ENCODE measurements at regions not wholly inside any gene's neighbourhood (a gene's known extent, or its start where the extent isn't known, plus 50 kb on each side); places are given as distances from the start of the nearest gene placed in this dataset.

- TF ChIP-seq CTCF (IDR thresholded peaks at IDR 0.05; ENCODE audit: control insufficient read depth, insufficient read depth, low read depth, low read length, missing control alignments) = no peak
These were observed 638.4 kb downstream of the MAFB start for GRCh38 chr20:40050596-40050995.

GRCh38 chr20:40049854-40050253, 639.2 kb downstream of the MAFB start:
- TF ChIP-seq CTCF (IDR thresholded peaks at IDR 0.05; ENCODE audit: control insufficient read depth, insufficient read depth, low read depth, low read length, missing control alignments) = no peak
- no peak overlapping the region for H3K4me3 ChIP-seq (ENCODE audit: control insufficient read depth, low read depth, low read length)
- no peak for DNase-seq (ENCODE audit: low read depth)

More at GRCh38 chr20:40050596-40050995, 638.4 kb downstream of the MAFB start:
- DNase-seq (ENCODE audit: low read depth) = no peak
- no peak overlapping the region for H3K4me3 ChIP-seq (ENCODE audit: control insufficient read depth, low read depth, low read length)

DNA sequence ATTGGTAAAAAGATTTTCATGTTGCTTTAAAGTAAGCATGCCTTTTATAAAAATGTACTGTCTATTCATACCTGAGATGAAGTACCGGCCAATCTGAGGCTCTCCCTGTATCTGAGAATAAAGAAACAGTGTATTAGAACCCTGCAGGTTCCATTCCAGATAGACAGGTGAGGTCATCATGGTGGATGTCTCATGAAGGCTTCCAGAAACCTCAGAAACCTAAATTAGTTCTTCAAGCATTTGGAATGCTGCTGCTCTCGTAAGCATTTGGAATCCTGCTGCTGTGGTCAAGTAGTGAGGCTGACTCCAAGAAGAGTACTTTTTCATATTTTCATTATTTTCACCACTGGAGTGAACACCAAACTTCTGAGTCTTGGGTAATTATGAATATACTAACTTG, 642.3 kb downstream of the MAFB start:
- no peak overlapping the region for H3K4me3 ChIP-seq (ENCODE audit: control insufficient read depth, low read depth, low read length)
- TF ChIP-seq CTCF (IDR thresholded peaks at IDR 0.05; ENCODE audit: control insufficient read depth, insufficient read depth, low read depth, low read length, missing control alignments) = no peak
- no peak for DNase-seq (ENCODE audit: low read depth)

- TF ChIP-seq CTCF (IDR thresholded peaks at IDR 0.05; ENCODE audit: control insufficient read depth, insufficient read depth, low read depth, low read length, missing control alignments) = no peak
- H3K4me3 ChIP-seq (ENCODE audit: control insufficient read depth, low read depth, low read length) = no peak overlapping the region
- no peak for DNase-seq (ENCODE audit: low read depth)
These were observed 651.5 kb downstream of the MAFB start for GRCh38 chr20:40037511-40037910.

DNA sequence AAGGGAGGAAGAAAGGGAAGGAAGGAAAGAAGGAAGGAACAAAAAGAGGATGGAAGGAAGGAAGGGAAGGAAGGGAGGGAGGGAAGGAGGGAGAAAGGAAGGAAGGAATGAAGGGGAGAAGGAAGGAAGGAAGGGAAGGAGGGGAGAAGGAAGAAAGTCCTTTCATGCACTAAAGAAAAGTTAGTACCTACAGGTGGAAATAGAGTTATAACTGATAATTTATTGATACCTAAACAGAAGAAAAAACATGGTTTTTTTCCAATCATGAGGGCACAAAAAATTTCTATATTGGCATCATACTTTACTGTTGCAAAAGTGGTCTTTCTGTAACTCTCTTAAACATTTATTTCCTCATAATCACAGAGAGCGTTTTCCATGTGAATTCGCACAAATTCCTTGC, 659.4 kb downstream of the MAFB start:
- H3K4me3 ChIP-seq (ENCODE audit: control insufficient read depth, low read depth, low read length) = no peak overlapping the region
- DNase-seq (ENCODE audit: low read depth) = no peak
- TF ChIP-seq CTCF (IDR thresholded peaks at IDR 0.05; ENCODE audit: control insufficient read depth, insufficient read depth, low read depth, low read length, missing control alignments) = no peak

DNA sequence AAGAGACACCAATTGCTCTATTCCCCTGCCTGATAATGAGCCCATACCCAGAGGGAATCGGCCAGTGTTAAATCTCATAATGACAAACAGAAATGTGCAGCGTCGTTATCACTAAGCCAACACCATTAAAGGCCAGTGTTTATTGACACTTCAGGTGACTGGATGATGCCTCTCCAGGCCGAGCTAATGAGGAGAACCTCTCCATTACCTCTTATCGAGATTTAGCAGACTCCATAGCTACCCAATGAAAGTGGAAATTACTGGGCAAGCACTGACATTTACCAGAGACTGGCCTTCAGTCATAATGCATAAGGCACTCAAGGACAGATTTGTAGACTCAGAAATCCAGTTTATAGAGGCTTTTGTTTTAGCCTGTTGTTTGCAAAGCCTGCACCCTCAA, 669.5 kb downstream of the MAFB start:
- no peak for DNase-seq (ENCODE audit: low read depth)
- TF ChIP-seq CTCF (IDR thresholded peaks at IDR 0.05; ENCODE audit: control insufficient read depth, insufficient read depth, low read depth, low read length, missing control alignments) = no peak
- no peak overlapping the region for H3K4me3 ChIP-seq (ENCODE audit: control insufficient read depth, low read depth, low read length)

DNA sequence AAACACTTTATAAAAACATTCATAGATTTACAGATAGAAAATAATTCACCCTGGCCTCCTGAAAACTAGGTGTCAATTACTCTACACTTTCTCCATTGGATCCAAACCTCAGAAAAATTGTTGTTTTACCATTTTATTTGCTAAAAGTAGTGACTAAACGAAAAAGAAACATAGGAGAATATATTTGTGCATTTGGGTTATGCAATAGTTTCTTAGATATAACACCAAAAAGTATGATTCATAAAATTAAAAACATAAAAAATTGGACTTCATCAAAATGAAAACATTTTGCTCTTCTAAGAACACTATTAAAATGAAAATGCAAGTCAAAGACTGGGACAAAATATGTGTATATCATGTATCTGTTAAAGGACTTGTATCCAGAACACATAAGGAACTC, 671.3 kb downstream of the MAFB start:
- no peak for DNase-seq (ENCODE audit: low read depth)
- no peak for TF ChIP-seq CTCF (IDR thresholded peaks at IDR 0.05; ENCODE audit: control insufficient read depth, insufficient read depth, low read depth, low read length, missing control alignments)
- H3K4me3 ChIP-seq (ENCODE audit: control insufficient read depth, low read depth, low read length) = no peak overlapping the region
